ENCODE measurements at regions not wholly inside any gene's neighbourhood (a gene's known extent, or its start where the extent isn't known, plus 50 kb on each side); places are given as distances from the start of the nearest gene placed in this dataset.

DNA sequence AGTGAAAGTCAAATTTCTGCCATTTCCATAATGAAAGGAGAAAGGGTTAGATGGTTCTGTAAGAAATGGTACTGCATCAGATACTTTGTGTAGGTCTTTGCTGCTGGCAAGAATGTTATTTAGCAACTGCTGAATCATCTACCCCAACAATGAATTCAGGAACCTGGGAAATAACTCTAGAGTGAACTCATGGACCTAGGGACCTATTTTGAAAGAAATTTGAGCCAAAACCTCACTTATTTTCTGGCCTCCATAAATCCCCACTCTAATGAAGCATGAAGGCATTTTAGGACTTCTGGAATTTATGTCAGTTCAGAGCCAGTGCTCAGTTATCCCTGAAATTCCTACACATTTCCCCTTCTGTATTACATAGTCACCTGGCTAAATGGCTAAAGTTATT, 50.9 kb upstream of the CPNE8 start:
- DNase-seq, result no peak

Data from activated CD4-positive, alpha-beta T cell treated with anti-CD3 and anti-CD28 coated beads, Interleukin-2, amount 50 U/mL, for 48 hours (primary cell).